Glomerular endothelial cell (primary cell): ENCODE measurements at regions not wholly inside any gene's neighbourhood (a gene's known extent, or its start where the extent isn't known, plus 50 kb on each side); places are given as distances from the start of the nearest gene placed in this dataset.
"Not testable (repeated sequence)": the region's sequence is repeated elsewhere in the genome, so short reads cannot be mapped to it uniquely, and the experiment has no call there.

Experiments used
- DNase-seq: peaks from one replicate; pipeline ENCODE4 v3.0.0-alpha.2; 2011; ENCODE audit warnings: low read depth, low spot score; ENCODE audit errors: extremely low read depth

GRCh38 chr11:3445535-3445934, 66.6 kb upstream of the ZNF195 start:
- not testable (repeated sequence) for DNase-seq

- DNase-seq: not testable (repeated sequence)
Measured at GRCh38 chr11:3444420-3444744, 65.4 kb upstream of the ZNF195 start.

GRCh38 chr11:3443700-3444419, 64.9 kb upstream of the ZNF195 start:
- DNase-seq: not testable (repeated sequence)

- not testable (repeated sequence) for DNase-seq
Measured at GRCh38 chr11:3437441-3437840, 58.5 kb upstream of the ZNF195 start.

- DNase-seq: no peak
Measured at GRCh38 chr11:3434976-3435375, 56.0 kb upstream of the ZNF195 start.

- not testable (repeated sequence) for DNase-seq
Measured at GRCh38 chr11:3429191-3429590, 50.2 kb upstream of the ZNF195 start.
